Bronchial epithelial cell (primary cell): ENCODE measurements at regions not wholly inside any gene's neighbourhood (a gene's known extent, or its start where the extent isn't known, plus 50 kb on each side); places are given as distances from the start of the nearest gene placed in this dataset.
"Not testable (repeated sequence)": the region's sequence is repeated elsewhere in the genome, so short reads cannot be mapped to it uniquely, and the experiment has no call there.

Source experiments
- DNase-seq: peaks from one replicate; pipeline ENCODE4 v3.0.0-alpha.2; 2010; ENCODE audit warnings: low read depth
- FAIRE-seq: peaks from 2 replicates; lab custom pipeline; 2011; peaks lifted over from hg19 to GRCh38; lab: Jason Lieb, UNC
- H3K27me3 ChIP-seq: 2 replicates; pipeline ENCODE4 v1.5.1; 2011; ENCODE audit warnings: low read length; ENCODE audit not compliant: control insufficient read depth, insufficient read depth
- H3K36me3 ChIP-seq: 2 replicates; pipeline ENCODE4 v1.5.1; 2011; ENCODE audit warnings: low read length; ENCODE audit not compliant: control insufficient read depth, insufficient read depth
- H3K4me3 ChIP-seq: 2 replicates; pipeline ENCODE4 v1.5.1; 2011; ENCODE audit warnings: mild to moderate bottlenecking, low read depth, low read length, control low read depth
- CTCF ChIP-seq: IDR thresholded peaks from 2 replicates; pipeline ENCODE4 v1.5.1; 2011; ENCODE audit warnings: mild to moderate bottlenecking, moderate library complexity, low read length, control low read depth, inconsistent platforms; ENCODE audit not compliant: insufficient read depth, severe bottlenecking

GRCh38 chrX:65821721-65822496, 154.5 kb downstream of the MSN start:
- no peak for DNase-seq
- FAIRE-seq: no peak
- H3K4me3 ChIP-seq: peak overlapping the region; percentile 37
- H3K36me3 ChIP-seq: no peaks in the 10 kb centered on the region
- H3K27me3 ChIP-seq: no peaks in the 10 kb centered on the region
- TF ChIP-seq CTCF: no peak

GRCh38 chrX:65819983-65820382, 152.5 kb downstream of the MSN start:
- not testable (repeated sequence) for H3K36me3 ChIP-seq, H3K27me3 ChIP-seq, H3K4me3 ChIP-seq, DNase-seq, FAIRE-seq

DNA sequence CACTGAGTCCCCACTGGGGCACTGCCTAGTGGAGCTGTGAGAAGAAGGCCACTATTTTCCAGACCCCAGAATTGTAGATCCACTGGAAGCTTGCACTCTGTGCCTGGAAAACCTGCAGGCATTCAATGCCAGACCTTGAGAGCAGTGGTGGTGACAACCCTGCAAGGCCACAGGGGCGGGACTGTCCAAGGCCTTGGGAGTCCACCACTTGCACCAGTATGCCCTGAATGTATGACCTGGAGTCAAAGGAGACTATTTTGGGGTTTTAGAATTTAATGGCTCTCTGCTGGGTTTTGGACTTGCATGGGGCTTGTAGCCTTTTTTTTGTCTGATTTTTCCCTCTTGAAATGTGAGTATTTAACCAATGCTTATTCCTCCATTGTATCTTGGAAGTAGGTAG, 145.8 kb downstream of the MSN start:
- no peak overlapping the region for H3K4me3 ChIP-seq
- H3K27me3 ChIP-seq: no peaks in the 10 kb centered on the region
- no peak for TF ChIP-seq CTCF
- no peaks in the 10 kb centered on the region for H3K36me3 ChIP-seq
- DNase-seq (no peak), FAIRE-seq (no peak)

- DNase-seq (no peak), FAIRE-seq (no peak)
- Histone ChIP-seq H3K4me3 (no peak overlapping the region), H3K36me3 (no peaks in the 10 kb centered on the region), H3K27me3 (no peaks in the 10 kb centered on the region)
- no peak for TF ChIP-seq CTCF
Measured at GRCh38 chrX:65811558-65812228, 144.2 kb downstream of the MSN start.
